Heart left ventricle (tissue), 13 donors: ENCODE measurements at regions not wholly inside any gene's neighbourhood (a gene's known extent, or its start where the extent isn't known, plus 50 kb on each side); places are given as distances from the start of the nearest gene placed in this dataset.

Experiments used
- CTCF ChIP-seq, 12 donors: fragments of 200-600 bp; sonication (generic) in 4 of 12; IDR thresholded peaks; one replicate each; pipeline versions ENCODE4 v1.5.0 to v1.8.0; 2018 to 2022; ENCODE audit warnings: antibody characterized with exemption in 12 of 12, mild to moderate bottlenecking in 5 of 12
- POLR2A ChIP-seq, 2 donors: fragments of 450-650 bp; IDR thresholded peaks; one replicate each; pipeline ENCODE4 v1.6.1; 2017; ENCODE audit warnings: antibody characterized with exemption in 2 of 2, mild to moderate bottlenecking in 2 of 2, moderate library complexity in 2 of 2
- donor health status: ischemic (EF 13 %, LVEDD 7.1; RV severe dilation, severe dysfunction).
- donor health status: DM: no; HTN: yes; CAD: no.
- donor health status: DM: no; HTN: no; CAD: no.
- donor health status: ischemic (EF 25% LVEDD 6.9; RV normal size, moderate dysfunction).
- donor health status: ischemic (EF 25% LVEDD 5.7; RV mildly dilated, moderate dysfunction).
- donor health status: ischemic (EF 35%, LVEDD 5.7; RV mildly dilated, moderate dysfunction).
- donor health status: nonischemic (EF 11% LVEDD 7.7; RV severe dilation, severe dysfunction).
- donor health status: DM: yes; HTN: yes; CAD: no.
- donor health status: PGD.
- donor health status: ischemic (EF 29% LVEDD 5.4; RV normal size, mild dysfunction).
- donor health status: nonischemic (EF 23%, LVEDD 6.1; RV moderate dilation, normal function).

DNA sequence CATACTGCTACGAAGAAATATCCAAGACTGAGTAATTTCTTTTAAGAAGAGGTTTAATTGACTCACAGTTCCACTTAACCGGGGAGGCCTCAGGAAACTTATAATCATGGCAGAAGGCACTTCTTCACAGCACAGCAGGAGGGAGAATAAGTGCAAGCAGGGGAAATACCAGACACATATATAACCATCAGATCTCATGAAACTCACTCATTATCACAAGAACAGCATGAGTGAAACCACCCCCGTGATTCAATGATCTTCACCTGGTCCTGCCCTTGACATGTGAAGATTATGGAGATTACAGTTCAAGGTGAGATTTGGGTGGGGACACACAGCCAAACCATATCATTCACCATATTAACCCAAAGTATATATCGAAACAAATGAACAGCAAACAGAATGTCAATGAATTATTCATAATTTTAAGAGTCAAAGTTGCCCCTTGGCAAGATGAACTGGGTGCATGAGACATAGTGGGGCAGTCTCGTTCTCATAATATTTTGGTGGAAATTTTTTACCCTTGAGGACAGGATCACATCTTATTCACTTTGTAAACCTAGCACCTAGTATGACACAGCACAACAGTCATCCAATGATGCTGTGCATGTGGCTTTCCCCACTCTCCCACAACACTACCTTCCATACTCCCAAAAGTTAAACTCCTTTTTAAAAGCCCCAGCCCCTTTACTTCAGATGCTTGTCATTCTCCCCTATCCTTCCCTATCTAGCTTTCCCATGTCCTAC is 425.3 kb downstream of the ZEB2 start:
- TF ChIP-seq CTCF (IDR thresholded peaks at IDR 0.05) = no peak
- TF ChIP-seq POLR2A (IDR thresholded peaks at IDR 0.05) = no peak
